ENCODE measurements at regions not wholly inside any gene's neighbourhood (a gene's known extent, or its start where the extent isn't known, plus 50 kb on each side); places are given as distances from the start of the nearest gene placed in this dataset.
A peak's percentile ranks its signal among the peaks of the same experiment; 100 is the strongest.
"Not testable (repeated sequence)": the region's sequence is repeated elsewhere in the genome, so short reads cannot be mapped to it uniquely, and the experiment has no call there.

DNA sequence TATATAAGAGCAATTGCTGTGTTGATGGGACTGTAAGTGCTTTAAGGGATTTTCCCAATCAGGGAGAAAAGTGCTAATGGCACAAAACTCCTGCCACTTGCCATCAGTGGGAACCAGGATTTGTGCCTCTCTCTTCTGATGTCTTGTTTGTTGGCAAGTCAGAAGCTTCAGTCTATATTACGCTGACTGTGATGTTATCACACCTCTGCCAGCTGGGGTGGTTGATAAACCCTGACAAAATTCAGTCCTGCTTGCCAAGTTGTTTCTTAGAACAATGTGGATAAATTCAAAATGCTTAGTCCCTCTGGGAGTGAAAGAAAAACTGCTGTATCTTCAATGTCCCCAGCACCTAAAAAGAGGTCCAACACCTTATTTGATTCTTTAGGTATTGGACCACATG is 161.4 kb upstream of the FBXL7 start:
- no peak for FAIRE-seq
- DNase-seq (ENCODE audit: low spot score): no peak

DNA sequence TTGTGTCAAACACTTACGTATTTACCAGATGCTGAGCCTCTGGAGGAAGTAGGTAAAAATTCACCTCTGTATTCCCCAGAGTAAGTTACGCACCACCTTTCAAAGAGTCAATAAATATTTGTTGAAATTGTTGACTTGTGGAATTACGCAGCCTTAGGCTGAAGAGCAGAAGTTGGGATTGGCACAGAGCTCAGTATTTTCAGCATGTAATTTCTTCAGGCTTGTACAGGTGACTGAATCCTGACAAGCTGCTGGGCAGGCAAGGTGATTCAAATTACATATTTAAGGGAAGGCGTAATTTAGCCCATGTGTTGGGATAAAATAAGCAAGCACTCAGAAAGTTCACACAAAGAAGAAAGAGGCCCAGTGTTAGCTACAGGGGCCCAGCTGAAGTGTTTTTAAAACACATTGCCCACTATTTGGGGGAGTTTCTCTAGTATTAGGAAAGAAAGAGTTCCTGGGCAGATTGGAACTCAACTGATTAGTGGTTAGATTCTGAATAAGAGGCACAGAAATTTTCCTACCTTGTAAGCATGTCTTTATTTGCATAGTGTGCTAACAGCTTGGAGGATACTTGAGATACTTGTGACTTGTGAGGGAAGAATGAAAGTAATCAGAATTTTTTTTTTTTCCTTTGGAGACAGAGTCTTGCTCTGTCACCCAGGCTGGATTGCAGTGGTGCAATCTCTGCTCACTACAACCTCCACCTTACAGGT is 165.3 kb upstream of the FBXL7 start:
- DNase-seq (ENCODE audit: low spot score) (no peak), FAIRE-seq (no peak)

DNA sequence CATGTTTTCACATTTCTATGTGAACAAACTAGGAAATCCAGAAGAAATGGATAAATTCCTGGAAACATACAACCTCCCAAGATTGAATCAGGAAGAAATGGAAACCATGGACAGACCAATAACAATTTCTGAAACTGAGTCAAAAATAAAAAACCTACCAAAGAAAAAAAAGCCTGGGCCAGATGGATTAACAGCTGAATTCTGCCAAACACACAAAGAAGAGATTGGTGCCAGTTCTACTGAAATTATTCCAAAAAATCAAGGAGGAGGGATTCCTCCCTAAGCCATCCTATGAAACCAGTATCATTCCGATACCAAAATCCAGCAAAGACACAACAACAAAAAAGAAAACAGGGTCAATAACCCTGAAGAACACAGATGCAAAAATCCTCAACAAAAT is 166.9 kb upstream of the FBXL7 start:
- FAIRE-seq (no peak), DNase-seq (ENCODE audit: low spot score) (no peak)

- FAIRE-seq (no peak), DNase-seq (ENCODE audit: low spot score) (no peak)
These were observed 173.0 kb upstream of the FBXL7 start for GRCh38 chr5:15326932-15327331.

DNA sequence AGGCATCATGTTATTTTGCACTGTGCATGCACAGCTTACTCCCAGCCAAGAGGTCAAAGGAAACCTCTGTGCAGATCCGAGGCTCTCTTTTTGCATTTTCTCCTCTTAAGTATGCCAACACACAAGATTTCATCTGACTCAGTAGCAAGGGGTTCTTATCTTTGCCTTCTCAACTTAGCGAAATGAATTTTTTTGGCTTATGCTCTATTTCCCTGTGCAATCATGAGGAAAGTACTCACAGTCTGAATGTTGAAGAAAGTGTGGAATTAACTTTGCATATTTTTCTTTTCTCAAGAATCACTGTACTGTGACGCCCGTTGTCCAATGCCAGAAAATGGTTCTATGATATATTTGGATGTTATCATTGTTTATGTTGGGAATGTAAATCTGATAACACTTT is 173.5 kb upstream of the FBXL7 start:
- FAIRE-seq: no peak

GRCh38 chr5:15322421-15322820 is 177.6 kb upstream of the FBXL7 start:
- FAIRE-seq (no peak), DNase-seq (ENCODE audit: low spot score) (no peak)

More for the DNA sequence above, 173.5 kb upstream of the FBXL7 start:
- no peak for DNase-seq (ENCODE audit: low spot score)

DNA sequence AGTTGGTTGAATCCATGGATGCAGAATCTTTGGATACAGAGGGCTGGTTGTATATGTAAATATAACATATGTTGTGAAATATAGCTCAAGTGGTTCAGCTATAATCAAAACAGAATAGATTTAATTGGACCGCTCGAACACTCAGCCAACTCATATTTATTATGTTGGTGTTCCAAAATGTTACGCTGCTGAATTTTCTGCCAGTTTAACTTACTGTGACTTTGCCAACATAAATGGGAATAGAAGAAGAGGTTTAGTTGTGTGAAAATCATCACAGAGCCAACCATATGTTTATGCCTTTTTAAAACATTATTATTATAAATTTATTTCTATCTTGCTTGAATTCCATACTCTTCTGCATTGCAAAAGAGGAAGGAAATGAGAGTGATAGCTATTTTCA is 178.2 kb upstream of the FBXL7 start:
- FAIRE-seq (no peak), DNase-seq (ENCODE audit: low spot score) (no peak)

GRCh38 chr5:15320871-15321270 is 179.1 kb upstream of the FBXL7 start:
- no peak for DNase-seq (ENCODE audit: low spot score)
- no peak for FAIRE-seq

GRCh38 chr5:15304914-15305834 is 194.8 kb upstream of the FBXL7 start:
- DNase-seq (ENCODE audit: low spot score): no peak
- peak; percentile 35 for FAIRE-seq

- DNase-seq (ENCODE audit: low spot score): no peak
- FAIRE-seq: no peak
These were observed 195.8 kb upstream of the FBXL7 start for GRCh38 chr5:15304066-15304731.

- DNase-seq (ENCODE audit: low spot score) (no peak), FAIRE-seq (no peak)
These were observed 199.8 kb upstream of the FBXL7 start for GRCh38 chr5:15300141-15300540.

DNA sequence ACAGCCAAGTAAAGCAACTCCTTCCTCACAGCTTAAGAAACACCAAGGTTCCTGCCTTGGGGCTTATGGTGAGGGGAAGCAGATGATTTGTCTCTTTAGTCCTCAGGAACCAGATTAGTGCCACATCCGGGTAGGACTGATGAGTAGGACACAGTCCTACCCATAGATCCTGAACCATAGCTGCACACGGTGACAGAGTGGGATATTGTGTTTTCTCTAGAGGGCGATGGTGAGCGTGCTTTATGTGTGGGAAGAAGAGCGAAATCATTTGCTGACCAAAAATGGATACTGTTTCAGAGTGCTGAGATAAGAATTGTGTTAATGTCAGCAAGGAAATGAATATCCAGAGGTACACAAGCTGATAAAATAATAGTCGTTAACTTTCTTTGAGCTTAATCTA is 209.0 kb upstream of the FBXL7 start:
- FAIRE-seq: no peak
- no peak for DNase-seq (ENCODE audit: low spot score)

DNA sequence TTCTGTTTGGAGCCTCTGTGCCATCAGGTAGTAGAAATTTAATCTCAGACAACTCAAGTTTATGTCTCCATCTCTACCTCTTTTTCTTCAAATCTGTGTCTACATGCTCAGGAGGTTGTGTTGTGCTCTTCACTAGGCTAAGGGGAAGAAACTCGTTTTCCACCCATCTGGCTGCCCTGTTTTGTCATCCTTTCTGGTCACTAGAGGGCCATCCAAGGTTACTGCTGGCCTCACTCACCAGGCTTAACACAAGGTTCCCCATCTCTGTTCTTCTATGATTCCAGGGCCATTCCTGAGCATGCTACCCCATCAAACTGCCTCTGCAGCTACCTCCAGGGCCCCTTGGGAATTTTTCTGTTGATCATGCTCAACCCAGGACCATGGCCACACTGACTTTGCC is 213.3 kb upstream of the FBXL7 start:
- DNase-seq (ENCODE audit: low spot score) (no peak), FAIRE-seq (no peak)

- peak; percentile 61 for DNase-seq (ENCODE audit: low spot score)
- peak; percentile 12 for FAIRE-seq
These were observed 213.9 kb upstream of the FBXL7 start for GRCh38 chr5:15285901-15286583.

- DNase-seq (ENCODE audit: low spot score) (no peak), FAIRE-seq (no peak)
These were observed 215.3 kb upstream of the FBXL7 start for GRCh38 chr5:15284706-15285105.

DNA sequence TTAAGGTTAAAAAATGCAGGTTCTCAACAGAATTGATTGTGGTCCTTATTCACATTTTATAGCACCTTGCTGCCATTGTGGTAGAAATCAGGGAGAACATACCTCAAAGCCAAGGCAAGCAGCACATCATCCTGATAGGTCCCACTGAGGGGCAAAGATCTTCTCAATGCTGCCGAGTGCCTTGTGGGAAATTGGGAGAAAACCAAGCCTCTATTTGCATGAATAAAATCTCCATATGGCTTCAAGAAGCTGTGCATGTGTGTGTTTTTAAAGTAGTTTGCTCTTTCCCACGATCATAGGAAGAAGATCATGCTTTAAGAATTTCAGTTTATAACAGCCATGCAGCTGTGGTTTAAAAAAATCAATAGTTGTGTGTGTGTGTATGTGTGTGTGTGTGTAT is 216.9 kb upstream of the FBXL7 start:
- DNase-seq (ENCODE audit: low spot score) (no peak), FAIRE-seq (no peak)

DNA sequence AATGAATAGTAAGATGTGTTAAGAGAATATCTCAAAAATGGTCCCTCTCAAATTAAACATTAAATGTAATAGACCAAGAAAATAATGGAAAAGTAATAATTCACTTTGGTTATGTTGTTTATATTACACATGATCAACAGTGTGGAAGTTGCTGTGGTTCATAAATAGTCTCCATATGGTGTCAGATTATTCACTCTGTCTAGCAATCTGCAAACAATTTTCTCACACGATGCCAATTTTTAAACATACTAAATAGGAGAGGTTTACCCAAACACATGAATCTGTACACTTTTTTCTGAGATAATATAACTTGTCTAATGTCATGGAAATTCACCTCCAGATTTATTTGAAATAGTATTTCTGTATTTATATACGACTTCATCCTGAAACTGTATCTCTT is 217.4 kb upstream of the FBXL7 start:
- FAIRE-seq: no peak
- no peak for DNase-seq (ENCODE audit: low spot score)

GRCh38 chr5:15271596-15271995 is 228.4 kb upstream of the FBXL7 start:
- FAIRE-seq: not testable (repeated sequence)

GRCh38 chr5:15267966-15268365 is 232.0 kb upstream of the FBXL7 start:
- no peak for FAIRE-seq
- no peak for DNase-seq (ENCODE audit: low spot score)

More at GRCh38 chr5:15271596-15271995, 228.4 kb upstream of the FBXL7 start:
- DNase-seq (ENCODE audit: low spot score): not testable (repeated sequence)

- DNase-seq (ENCODE audit: low spot score) (no peak), FAIRE-seq (no peak)
These were observed 233.1 kb upstream of the FBXL7 start for GRCh38 chr5:15266841-15267240.

- FAIRE-seq: no peak
- DNase-seq (ENCODE audit: low spot score): no peak
These were observed 233.8 kb upstream of the FBXL7 start for GRCh38 chr5:15266229-15266628.

Data from RCC 7860 (cell line).